Neuronal stem cell (in vitro differentiated cells): ENCODE measurements at regions not wholly inside any gene's neighbourhood (a gene's known extent, or its start where the extent isn't known, plus 50 kb on each side); places are given as distances from the start of the nearest gene placed in this dataset.
"Not testable (repeated sequence)": the region's sequence is repeated elsewhere in the genome, so short reads cannot be mapped to it uniquely, and the experiment has no call there.

Experiments
- DNase-seq: peaks from one replicate; pipeline ENCODE4 v3.0.0-alpha.2; 2013; ENCODE audit warnings: low spot score
- H2AFZ ChIP-seq: one replicate; pipeline ENCODE4 v1.6.1; 2013; ENCODE audit warnings: mild to moderate bottlenecking, low read length, inconsistent platforms
- H2AK5ac ChIP-seq: 2 replicates; pipeline ENCODE4 v1.6.1; 2013; ENCODE audit warnings: low read depth, mild to moderate bottlenecking, inconsistent platforms, low read length, moderate library complexity, mixed read lengths
- H2BK120ac ChIP-seq: 2 replicates; pipeline ENCODE4 v1.6.1; 2013; ENCODE audit warnings: low read depth, mild to moderate bottlenecking, inconsistent platforms, low read length, moderate library complexity, mixed read lengths
- H2BK12ac ChIP-seq: one replicate; pipeline ENCODE4 v1.6.1; 2013; ENCODE audit warnings: low read length, inconsistent platforms
- H2BK15ac ChIP-seq: 2 replicates; pipeline ENCODE4 v1.6.1; 2013; ENCODE audit warnings: mild to moderate bottlenecking, low read length, inconsistent platforms, mixed read lengths
- H2BK5ac ChIP-seq: one replicate; pipeline ENCODE4 v1.6.1; 2013; ENCODE audit warnings: inconsistent platforms, mild to moderate bottlenecking, low read length, moderate library complexity
- H3K14ac ChIP-seq: one replicate; pipeline ENCODE4 v1.6.1; 2013; ENCODE audit warnings: low read length, inconsistent platforms
- H3K18ac ChIP-seq: 2 replicates; pipeline ENCODE4 v1.6.1; 2013; ENCODE audit warnings: low read length, inconsistent platforms
- H3K23ac ChIP-seq: 2 replicates; pipeline ENCODE4 v1.6.1; 2013; ENCODE audit warnings: low read depth, mild to moderate bottlenecking, mixed read lengths, low read length, inconsistent platforms; ENCODE audit not compliant: poor library complexity
- H3K27ac ChIP-seq: replicated peaks from 3 replicates; pipeline ENCODE4 v1.5.1; 2013; ENCODE audit warnings: low read length, inconsistent platforms
- H3K27me3 ChIP-seq, 3 experiments: 2 replicates each; pipeline ENCODE4 v1.6.1; 2013; ENCODE audit warnings: low read length in 3 of 3, mild to moderate bottlenecking in 2 of 3, inconsistent platforms in 1 of 3, low read depth in 1 of 3, mixed read lengths in 1 of 3, moderate library complexity in 1 of 3; ENCODE audit not compliant: control insufficient read depth in 3 of 3, insufficient read depth in 3 of 3
- H3K36me3 ChIP-seq, 2 donors: replicated peaks in 1 of 2; 2 replicates each; pipeline ENCODE4 v1.6.1; 2013; ENCODE audit warnings: low read length in 2 of 2; ENCODE audit not compliant: control insufficient read depth in 2 of 2, insufficient read depth in 2 of 2
- H3K4ac ChIP-seq: 2 replicates; pipeline ENCODE4 v1.6.1; 2013; ENCODE audit warnings: inconsistent platforms, mild to moderate bottlenecking, low read length, moderate library complexity
- H3K4me1 ChIP-seq, 2 donors: 1 replicate in 1 of 2; 2 replicates in 1 of 2; pipeline ENCODE4 v1.6.1; 2013; ENCODE audit warnings: low read length in 2 of 2, low read depth in 1 of 2; ENCODE audit not compliant: control insufficient read depth in 2 of 2, insufficient read depth in 1 of 2
- H3K4me2 ChIP-seq: one replicate; pipeline ENCODE4 v1.6.1; 2013; ENCODE audit warnings: mild to moderate bottlenecking, low read length, inconsistent platforms; ENCODE audit not compliant: insufficient read depth, poor library complexity, severe bottlenecking
- H3K4me3 ChIP-seq, 2 donors: 2 replicates each; pipeline ENCODE4 v1.5.1; 2013; ENCODE audit warnings: low read length in 2 of 2, mild to moderate bottlenecking in 2 of 2, inconsistent platforms in 1 of 2, moderate library complexity in 1 of 2
- H3K79me1 ChIP-seq: one replicate; pipeline ENCODE4 v1.6.1; 2013; ENCODE audit warnings: low read depth, mild to moderate bottlenecking, inconsistent platforms, low read length, moderate library complexity
- H3K9ac ChIP-seq: one replicate; pipeline ENCODE4 v1.6.1; 2013; ENCODE audit warnings: mild to moderate bottlenecking, low read depth, low read length, inconsistent platforms; ENCODE audit not compliant: poor library complexity
- H3K9me3 ChIP-seq, 2 donors: replicated peaks in 1 of 2; 2 replicates each; pipeline versions ENCODE3 to v1.6.1; 2013; ENCODE audit warnings: low read length in 2 of 2, mild to moderate bottlenecking in 2 of 2, inconsistent platforms in 1 of 2, low read depth in 1 of 2, mixed read lengths in 1 of 2, moderate library complexity in 1 of 2; ENCODE audit not compliant: control insufficient read depth in 2 of 2, insufficient read depth in 1 of 2
- H4K8ac ChIP-seq: one replicate; pipeline ENCODE4 v1.6.1; 2013; ENCODE audit warnings: low read depth, mild to moderate bottlenecking, inconsistent platforms, low read length, moderate library complexity
- H4K91ac ChIP-seq: one replicate; pipeline ENCODE4 v1.6.1; 2013; ENCODE audit warnings: low read length, low read depth, mild to moderate bottlenecking, inconsistent platforms; ENCODE audit not compliant: poor library complexity
- WGBS, 2 donors: extraction: QIAGEN DNeasy Blood & Tissue Kit; methylation state at CpG; one replicate each; pipeline ENCODE4 v1.1.7; 2013; ENCODE audit warnings: missing lambda C conversion rate in 2 of 2, mixed read lengths in 1 of 2; ENCODE audit not compliant: insufficient read length in 2 of 2, insufficient replicate concordance in 1 of 2; ENCODE audit errors: extremely low coverage in 2 of 2; 5-methylcytosine and 5-hydroxymethylcytosine counted together

DNA sequence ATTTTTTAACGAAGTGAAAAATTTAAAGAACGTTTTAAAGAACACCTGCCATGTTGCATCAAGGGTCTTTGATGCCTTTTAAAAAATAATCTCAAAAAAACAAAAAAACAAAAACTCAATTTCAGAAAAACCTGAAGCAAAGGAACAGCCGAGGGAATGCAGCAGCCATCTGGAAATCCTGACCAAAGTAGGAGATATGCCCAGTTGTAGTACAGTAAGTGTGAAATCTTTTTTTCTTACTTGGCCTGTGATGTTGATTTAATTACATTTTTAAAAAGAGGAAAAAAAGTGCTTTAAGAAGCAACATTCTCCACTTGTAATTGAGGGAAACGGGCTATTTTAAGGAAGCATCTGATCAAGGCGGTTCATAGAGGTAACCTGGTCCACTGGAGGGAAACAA is 213.7 kb upstream of the GAP43 start:
- no peak overlapping the region for H3K9ac ChIP-seq
- peaks cover 3 to 11% of the 10 kb centered on the region in 2 donors for H3K4me1 ChIP-seq
- WGBS, 2 donors: no CpG with 5 or more reads among the region's 5 CpGs

DNA sequence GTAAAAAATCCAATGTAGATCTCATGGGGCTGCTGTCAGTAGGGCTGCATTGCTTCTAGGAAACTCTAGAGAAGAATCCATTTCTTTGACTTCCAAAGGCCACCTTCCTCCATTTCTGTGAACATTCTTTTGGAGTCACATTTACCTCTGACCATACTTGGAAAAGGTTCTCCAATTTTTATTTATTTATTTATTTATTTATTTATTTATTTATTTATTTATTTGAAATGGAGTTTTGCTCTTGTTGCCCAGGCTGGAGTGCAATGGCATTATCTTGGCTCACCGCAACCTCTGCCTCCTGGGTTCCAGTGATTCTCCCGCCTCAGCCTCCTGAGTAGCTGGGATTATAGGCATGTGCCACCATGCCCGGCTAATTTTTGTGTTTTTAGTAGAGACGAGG is 208.7 kb upstream of the GAP43 start:
- not testable (repeated sequence) for H3K4me2 ChIP-seq, H2BK120ac ChIP-seq, H3K4me3 ChIP-seq, H2AK5ac ChIP-seq, H3K9me3 ChIP-seq, H3K14ac ChIP-seq, H3K79me1 ChIP-seq, H3K4ac ChIP-seq, H2BK12ac ChIP-seq, H3K36me3 ChIP-seq, H3K27me3 ChIP-seq, H3K27ac ChIP-seq, H3K23ac ChIP-seq, DNase-seq, H2BK5ac ChIP-seq, H2BK15ac ChIP-seq, H3K9ac ChIP-seq, H3K18ac ChIP-seq, H4K8ac ChIP-seq, H2AFZ ChIP-seq, H4K91ac ChIP-seq
- no CpG with 5 or more reads among the region's 4 CpGs for WGBS, 2 donors
- H3K4me1 ChIP-seq: peaks cover 0 to 14% of the 10 kb centered on the region in 2 donors

More for the DNA sequence above, 213.7 kb upstream of the GAP43 start:
- no peak overlapping the region for H2AFZ ChIP-seq
- H3K36me3 ChIP-seq: no peaks in the 10 kb centered on the region
- H3K18ac ChIP-seq: no peak overlapping the region
- DNase-seq: no peak
- no peak overlapping the region for H4K8ac ChIP-seq
- H2BK12ac ChIP-seq: no peak overlapping the region
- no peak overlapping the region for H3K23ac ChIP-seq
- no peak overlapping the region for H2AK5ac ChIP-seq
- no peak overlapping the region for H3K27ac ChIP-seq
- H3K4ac ChIP-seq: no peak overlapping the region
- no peaks in the 10 kb centered on the region for H3K9me3 ChIP-seq
- no peak overlapping the region for H2BK15ac ChIP-seq
- no peaks in the 10 kb centered on the region for H3K79me1 ChIP-seq
- H3K4me2 ChIP-seq: no peak overlapping the region
- H3K4me3 ChIP-seq: no peak overlapping the region
- H2BK120ac ChIP-seq: no peak overlapping the region
- H2BK5ac ChIP-seq: no peak overlapping the region
- no peaks in the 10 kb centered on the region for H3K27me3 ChIP-seq
- no peak overlapping the region for H3K14ac ChIP-seq
- H4K91ac ChIP-seq: no peak overlapping the region

DNA sequence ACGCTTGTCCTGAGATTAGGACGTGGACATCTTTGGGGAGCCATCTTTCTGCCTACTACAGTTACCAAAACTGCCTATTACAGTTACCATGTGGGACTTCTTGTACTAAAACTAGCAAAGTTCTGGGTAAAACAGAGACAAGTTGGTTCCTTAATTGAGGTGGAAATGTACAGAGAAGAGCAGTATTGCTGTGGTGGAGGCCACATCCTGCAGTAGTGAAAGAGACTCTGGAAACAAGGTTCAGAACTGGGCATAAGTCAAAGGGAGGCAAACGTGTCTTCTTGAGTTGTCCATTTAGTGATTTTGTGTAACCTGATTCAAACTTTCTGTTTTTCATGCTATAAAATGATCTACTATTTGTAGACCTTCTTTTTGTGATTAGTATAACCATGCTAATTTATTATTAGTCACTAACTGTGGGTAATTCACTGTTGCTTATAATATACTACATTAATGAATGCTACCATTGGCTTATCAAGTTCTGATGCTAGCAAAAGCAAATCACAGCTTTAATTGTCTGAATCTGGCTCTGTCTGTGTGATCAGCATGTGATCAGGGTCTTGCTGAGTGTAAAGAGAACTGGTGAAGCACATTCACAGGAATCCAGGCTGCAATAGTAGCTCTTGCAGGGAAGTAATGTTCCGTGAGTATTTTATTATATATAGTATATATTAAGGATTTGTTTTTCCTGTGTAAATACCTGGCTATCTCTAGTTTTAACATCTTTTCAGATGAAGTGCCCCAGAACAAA is 207.9 kb upstream of the GAP43 start:
- no peak overlapping the region for H2BK120ac ChIP-seq
- H3K79me1 ChIP-seq: no peaks in the 10 kb centered on the region
- no peak for DNase-seq
- H3K9ac ChIP-seq: no peak overlapping the region
- H3K9me3 ChIP-seq: no peaks in the 10 kb centered on the region
- no peak overlapping the region for H2BK12ac ChIP-seq
- H3K27me3 ChIP-seq: no peaks in the 10 kb centered on the region
- no peak overlapping the region for H3K23ac ChIP-seq
- H2AFZ ChIP-seq: no peak overlapping the region
- H2AK5ac ChIP-seq: no peak overlapping the region
- H3K18ac ChIP-seq: no peak overlapping the region
- no peak overlapping the region for H4K91ac ChIP-seq
- peaks cover 0 to 14% of the 10 kb centered on the region in 2 donors for H3K4me1 ChIP-seq
- no peak overlapping the region for H3K14ac ChIP-seq
- H3K27ac ChIP-seq: no peak overlapping the region
- no peaks in the 10 kb centered on the region for H3K36me3 ChIP-seq
- no peak overlapping the region for H3K4me3 ChIP-seq
- H2BK5ac ChIP-seq: no peak overlapping the region
- no peak overlapping the region for H3K4me2 ChIP-seq
- H2BK15ac ChIP-seq: no peak overlapping the region
- no CpG with 5 or more reads among the region's 4 CpGs for WGBS, 2 donors
- no peak overlapping the region for H3K4ac ChIP-seq
- H4K8ac ChIP-seq: no peak overlapping the region

DNA sequence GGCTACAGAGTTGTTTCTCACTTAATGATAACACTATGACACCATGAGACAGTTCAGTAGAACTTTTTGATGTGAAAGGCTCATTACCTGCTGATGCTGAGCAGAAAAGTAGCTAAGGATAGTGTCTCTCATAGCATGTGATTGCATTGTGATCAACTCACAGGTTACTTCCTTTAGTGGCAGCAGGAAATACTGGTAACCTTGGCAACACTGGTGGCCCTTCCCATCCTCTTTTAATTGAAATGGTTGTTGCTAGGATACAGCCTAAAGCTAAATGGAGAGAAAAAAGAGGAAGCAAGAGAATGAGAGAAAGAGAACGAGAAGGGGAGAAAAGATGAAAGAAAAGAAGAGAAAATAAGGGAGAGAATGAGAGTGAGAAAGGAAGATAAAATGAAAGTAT is 204.7 kb upstream of the GAP43 start:
- Histone ChIP-seq H3K9ac (no peak overlapping the region), H3K4me1 (peaks cover 0 to 14% of the 10 kb centered on the region in 2 donors), H2BK15ac (no peak overlapping the region), H3K14ac (no peak overlapping the region), H3K27me3 (no peaks in the 10 kb centered on the region), H3K4me3 (no peak overlapping the region), H3K36me3 (no peaks in the 10 kb centered on the region), H3K4me2 (no peak overlapping the region), H2AFZ (peak overlapping the region; percentile 58), H2BK5ac (no peak overlapping the region), H3K9me3 (no peaks in the 10 kb centered on the region), H4K91ac (no peak overlapping the region), H3K23ac (no peak overlapping the region), H2BK12ac (no peak overlapping the region), H3K4ac (no peak overlapping the region), H3K18ac (no peak overlapping the region), H4K8ac (no peak overlapping the region), H3K79me1 (no peaks in the 10 kb centered on the region), H2BK120ac (no peak overlapping the region), H2AK5ac (no peak overlapping the region), H3K27ac (no peak overlapping the region)
- 100% methylated on average over 1 of the region's 1 CpG for WGBS, 2 donors
- no peak for DNase-seq
